Common myeloid progenitor, CD34-positive (primary cell): ENCODE measurements at regions not wholly inside any gene's neighbourhood (a gene's known extent, or its start where the extent isn't known, plus 50 kb on each side); places are given as distances from the start of the nearest gene placed in this dataset.

Experiments
- CTCF ChIA-PET: fragments of 350-600 bp; sonication (Branson Sonifier 250); formaldehyde crosslinking; loops from one replicate; lab custom pipeline; 2021; ENCODE audit warnings: antibody characterized with exemption; lab: Charles Lee
- POLR2A ChIA-PET: fragments of 350-600 bp; sonication (Branson Sonifier 250); formaldehyde crosslinking; loops from one replicate; lab custom pipeline; 2021; ENCODE audit warnings: antibody characterized with exemption; lab: Charles Lee
- DNase-seq, 3 donors: peaks; one replicate each; pipeline versions ENCODE4 v3.0.0 to v3.0.0-alpha.2; 2013
- H3K27ac ChIP-seq, 2 experiments: 1 replicate in 1 of 2; 2 replicates in 1 of 2; pipeline ENCODE4 v1.7.0; 2013; ENCODE audit warnings: inconsistent platforms in 2 of 2, low read length in 2 of 2, mild to moderate bottlenecking in 2 of 2, low read depth in 1 of 2, moderate library complexity in 1 of 2; ENCODE audit not compliant: severe bottlenecking in 2 of 2, insufficient read depth in 1 of 2, poor library complexity in 1 of 2
- H3K27me3 ChIP-seq, 5 experiments: replicated peaks in 2 of 5; 1 replicate in 3 of 5; 2 replicates in 2 of 5; pipeline versions ENCODE4 v1.6.1 to v1.7.0; 2013; ENCODE audit warnings: low read length in 4 of 5, mild to moderate bottlenecking in 2 of 5, moderate library complexity in 2 of 5, inconsistent platforms in 1 of 5; ENCODE audit not compliant: insufficient read depth in 5 of 5, control insufficient read depth in 4 of 5
- H3K36me3 ChIP-seq, 4 experiments: 1 replicate in 2 of 4; 2 replicates in 2 of 4; pipeline versions ENCODE4 v1.6.1 to v1.7.0; 2013; ENCODE audit warnings: low read length in 3 of 4, control low read depth in 1 of 4, mild to moderate bottlenecking in 1 of 4; ENCODE audit not compliant: control insufficient read depth in 4 of 4, insufficient read depth in 4 of 4
- H3K4me1 ChIP-seq, 4 experiments: 1 replicate in 3 of 4; 2 replicates in 1 of 4; pipeline versions ENCODE4 v1.6.1 to v1.7.1; 2013; ENCODE audit warnings: low read length in 3 of 4, mild to moderate bottlenecking in 3 of 4, control low read depth in 1 of 4, inconsistent platforms in 1 of 4, moderate library complexity in 1 of 4; ENCODE audit not compliant: control insufficient read depth in 4 of 4, insufficient read depth in 4 of 4; ENCODE audit errors: control extremely low read depth in 1 of 4
- H3K4me3 ChIP-seq, 7 experiments: 1 replicate in 4 of 7; 2 replicates in 3 of 7; pipeline versions ENCODE4 v1.5.1 to v1.7.0; 2013; ENCODE audit warnings: mild to moderate bottlenecking in 7 of 7, low read length in 6 of 7, moderate library complexity in 6 of 7, inconsistent platforms in 2 of 7, low read depth in 2 of 7, control low read depth in 1 of 7; ENCODE audit not compliant: insufficient read depth in 4 of 7, control insufficient read depth in 1 of 7; ENCODE audit errors: extremely low read depth in 1 of 7
- H3K9me3 ChIP-seq, 5 experiments: 1 replicate in 4 of 5; 2 replicates in 1 of 5; pipeline versions ENCODE4 v1.6.1 to v1.7.1; 2013; ENCODE audit warnings: low read length in 4 of 5, mild to moderate bottlenecking in 2 of 5, inconsistent platforms in 1 of 5, low read depth in 1 of 5, moderate library complexity in 1 of 5; ENCODE audit not compliant: control insufficient read depth in 4 of 5, insufficient read depth in 2 of 5; ENCODE audit errors: control extremely low read depth in 1 of 5
- WGBS: methylation state at CpG from one replicate; pipeline ENCODE4 v1.1.5; 2013; ENCODE audit not compliant: insufficient coverage; 5-methylcytosine and 5-hydroxymethylcytosine counted together

- DNase-seq, result no peak
- POLR2A ChIA-PET, result no interaction called here
Observed at GRCh38 chr1:79633456-79633855, 626.9 kb upstream of the ADGRL4 start.

GRCh38 chr1:79629414-79629813 lies 622.9 kb upstream of the ADGRL4 start:
- no peak overlapping the region for H3K4me3 ChIP-seq
- DNase-seq, result no peak
- no peaks in the 10 kb centered on the region for H3K4me1 ChIP-seq
- ChIA-PET POLR2A (no interaction called here), CTCF (no interaction called here)
- no peaks in the 10 kb centered on the region for H3K27me3 ChIP-seq
- H3K9me3 ChIP-seq, result no peaks in the 10 kb centered on the region
- H3K27ac ChIP-seq, result no peak overlapping the region
- no peaks in the 10 kb centered on the region for H3K36me3 ChIP-seq
- 98% methylated on average over 5 of the region's 7 CpGs for WGBS

More at GRCh38 chr1:79633456-79633855, 626.9 kb upstream of the ADGRL4 start:
- H3K4me1 ChIP-seq, result no peaks in the 10 kb centered on the region
- no peaks in the 10 kb centered on the region for H3K36me3 ChIP-seq
- H3K27me3 ChIP-seq, result no peaks in the 10 kb centered on the region
- CTCF ChIA-PET, result no interaction called here
- H3K27ac ChIP-seq, result no peak overlapping the region
- no peak overlapping the region for H3K4me3 ChIP-seq
- WGBS, result no CpG with 5 or more reads among the region's 1 CpG
- H3K9me3 ChIP-seq, result no peaks in the 10 kb centered on the region

- ChIA-PET POLR2A (no interaction called here), CTCF (no interaction called here)
- Histone ChIP-seq H3K9me3 (peaks cover 0 to under 1% (median 0%) of the 10 kb centered on the region in 5 experiments), H3K4me3 (no peak overlapping the region), H3K36me3 (no peaks in the 10 kb centered on the region), H3K4me1 (no peaks in the 10 kb centered on the region), H3K27me3 (no peaks in the 10 kb centered on the region), H3K27ac (no peak overlapping the region)
- no peak for DNase-seq
- 83% methylated on average over 1 of the region's 2 CpGs for WGBS
Observed at GRCh38 chr1:79617777-79618176, 611.2 kb upstream of the ADGRL4 start.

- Histone ChIP-seq H3K9me3 (no peaks in the 10 kb centered on the region), H3K27ac (no peak overlapping the region), H3K4me1 (no peaks in the 10 kb centered on the region), H3K4me3 (no peak overlapping the region), H3K36me3 (no peaks in the 10 kb centered on the region), H3K27me3 (no peaks in the 10 kb centered on the region)
- no peak for DNase-seq
- ChIA-PET POLR2A (interaction anchor here (0.6 kb wide), 1 partner anchor 670 kb away, joined by 3 read pairs; no protein-coding TSS in a partner anchor), CTCF (no interaction called here)
- 100% methylated on average over 1 of the region's 2 CpGs for WGBS
Observed at GRCh38 chr1:79614762-79615161, 608.2 kb upstream of the ADGRL4 start.

- ChIA-PET POLR2A (no interaction called here), CTCF (no interaction called here)
- no peak overlapping the region for H3K4me3 ChIP-seq
- no peak for DNase-seq
- no peaks in the 10 kb centered on the region for H3K4me1 ChIP-seq
- H3K9me3 ChIP-seq, result no peaks in the 10 kb centered on the region
- no peaks in the 10 kb centered on the region for H3K27me3 ChIP-seq
- H3K27ac ChIP-seq, result no peak overlapping the region
- no peaks in the 10 kb centered on the region for H3K36me3 ChIP-seq
Observed at GRCh38 chr1:79614106-79614505, 607.6 kb upstream of the ADGRL4 start.

- Histone ChIP-seq H3K36me3 (no peaks in the 10 kb centered on the region), H3K4me3 (no peak overlapping the region), H3K27me3 (no peaks in the 10 kb centered on the region), H3K9me3 (no peaks in the 10 kb centered on the region), H3K27ac (no peak overlapping the region), H3K4me1 (no peaks in the 10 kb centered on the region)
- ChIA-PET POLR2A (interaction anchor here (0.6 kb wide), 1 partner anchor 10 kb away, joined by 3 read pairs; no protein-coding TSS in a partner anchor), CTCF (interaction anchor here (0.8 kb wide), 1 partner anchor 8 kb away, joined by 3 read pairs; no protein-coding TSS in a partner anchor)
- no peak for DNase-seq
- no CpG with 5 or more reads among the region's 1 CpG for WGBS
Observed at GRCh38 chr1:79613046-79613445, 606.5 kb upstream of the ADGRL4 start.

- Histone ChIP-seq H3K4me3 (no peak overlapping the region), H3K9me3 (peaks cover 0 to 4% (median 0%) of the 10 kb centered on the region in 5 experiments), H3K4me1 (no peaks in the 10 kb centered on the region), H3K27ac (no peak overlapping the region), H3K36me3 (no peaks in the 10 kb centered on the region), H3K27me3 (no peaks in the 10 kb centered on the region)
- WGBS, result 63% methylated on average over 8 of the region's 9 CpGs
- CTCF ChIA-PET, result no interaction called here
- no peak for DNase-seq
- POLR2A ChIA-PET, result no interaction called here
Observed at GRCh38 chr1:79604490-79605198, 598.1 kb upstream of the ADGRL4 start.
